Epithelial cell of prostate (primary cell): ENCODE measurements at regions not wholly inside any gene's neighbourhood (a gene's known extent, or its start where the extent isn't known, plus 50 kb on each side); places are given as distances from the start of the nearest gene placed in this dataset.

Source experiments
- DNase-seq: peaks from one replicate; pipeline ENCODE4 v3.0.0-alpha.2; 2011; ENCODE audit warnings: low read depth, low spot score
- H3K27ac ChIP-seq: fragments of 450-650 bp; 2 replicates; pipeline ENCODE4 v1.5.1; 2017; ENCODE audit warnings: mild to moderate bottlenecking

- DNase-seq: peak; percentile 36
- peak overlapping the region; percentile 43 for H3K27ac ChIP-seq
Measured at GRCh38 chr15:39331584-39331983, 249.3 kb upstream of the THBS1 start.

GRCh38 chr15:39332846-39333245 is 248.0 kb upstream of the THBS1 start:
- H3K27ac ChIP-seq: peak overlapping the region; percentile 43
- no peak for DNase-seq

- DNase-seq: no peak
Measured at GRCh38 chr15:39333393-39333792, 247.5 kb upstream of the THBS1 start.

GRCh38 chr15:39333896-39334295 is 247.0 kb upstream of the THBS1 start:
- no peak for DNase-seq
- no peak overlapping the region for H3K27ac ChIP-seq

More at GRCh38 chr15:39333393-39333792, 247.5 kb upstream of the THBS1 start:
- no peak overlapping the region for H3K27ac ChIP-seq

GRCh38 chr15:39336926-39337325 is 244.0 kb upstream of the THBS1 start:
- no peak overlapping the region for H3K27ac ChIP-seq
- DNase-seq: no peak

GRCh38 chr15:39338251-39338650 is 242.6 kb upstream of the THBS1 start:
- no peak overlapping the region for H3K27ac ChIP-seq
- DNase-seq: no peak

- no peak overlapping the region for H3K27ac ChIP-seq
- no peak for DNase-seq
Measured at GRCh38 chr15:39340903-39341645, 239.8 kb upstream of the THBS1 start.

- no peak for DNase-seq
- H3K27ac ChIP-seq: no peak overlapping the region
Measured at GRCh38 chr15:39344662-39345141, 236.2 kb upstream of the THBS1 start.

- DNase-seq: no peak
- H3K27ac ChIP-seq: no peak overlapping the region
Measured at GRCh38 chr15:39345176-39345575, 235.7 kb upstream of the THBS1 start.

GRCh38 chr15:39347453-39347852 is 233.4 kb upstream of the THBS1 start:
- DNase-seq: no peak
- no peak overlapping the region for H3K27ac ChIP-seq

- no peak for DNase-seq
- H3K27ac ChIP-seq: no peak overlapping the region
Measured at GRCh38 chr15:39350785-39351184, 230.1 kb upstream of the THBS1 start.

- no peak overlapping the region for H3K27ac ChIP-seq
- no peak for DNase-seq
Measured at GRCh38 chr15:39354189-39354588, 226.7 kb upstream of the THBS1 start.

- no peak overlapping the region for H3K27ac ChIP-seq
- DNase-seq: no peak
Measured at GRCh38 chr15:39357480-39358268, 223.2 kb upstream of the THBS1 start.

- H3K27ac ChIP-seq: peak overlapping the region; percentile 1
- no peak for DNase-seq
Measured at GRCh38 chr15:39358441-39359041, 222.3 kb upstream of the THBS1 start.

- H3K27ac ChIP-seq: no peak overlapping the region
- no peak for DNase-seq
Measured at GRCh38 chr15:39359771-39360170, 221.1 kb upstream of the THBS1 start.

- DNase-seq: no peak
- no peak overlapping the region for H3K27ac ChIP-seq
Measured at GRCh38 chr15:39360452-39360851, 220.4 kb upstream of the THBS1 start.

GRCh38 chr15:39361497-39361896 is 219.4 kb upstream of the THBS1 start:
- no peak overlapping the region for H3K27ac ChIP-seq
- no peak for DNase-seq

- DNase-seq: no peak
- H3K27ac ChIP-seq: no peak overlapping the region
Measured at GRCh38 chr15:39362821-39363561, 217.9 kb upstream of the THBS1 start.

GRCh38 chr15:39363761-39364586 is 216.9 kb upstream of the THBS1 start:
- no peak overlapping the region for H3K27ac ChIP-seq

GRCh38 chr15:39364721-39365120 is 216.2 kb upstream of the THBS1 start:
- DNase-seq: no peak
- no peak overlapping the region for H3K27ac ChIP-seq

More at GRCh38 chr15:39363761-39364586, 216.9 kb upstream of the THBS1 start:
- no peak for DNase-seq
